ENCODE measurements at regions not wholly inside any gene's neighbourhood (a gene's known extent, or its start where the extent isn't known, plus 50 kb on each side); places are given as distances from the start of the nearest gene placed in this dataset.
"Not testable (repeated sequence)": the region's sequence is repeated elsewhere in the genome, so short reads cannot be mapped to it uniquely, and the experiment has no call there.

DNA sequence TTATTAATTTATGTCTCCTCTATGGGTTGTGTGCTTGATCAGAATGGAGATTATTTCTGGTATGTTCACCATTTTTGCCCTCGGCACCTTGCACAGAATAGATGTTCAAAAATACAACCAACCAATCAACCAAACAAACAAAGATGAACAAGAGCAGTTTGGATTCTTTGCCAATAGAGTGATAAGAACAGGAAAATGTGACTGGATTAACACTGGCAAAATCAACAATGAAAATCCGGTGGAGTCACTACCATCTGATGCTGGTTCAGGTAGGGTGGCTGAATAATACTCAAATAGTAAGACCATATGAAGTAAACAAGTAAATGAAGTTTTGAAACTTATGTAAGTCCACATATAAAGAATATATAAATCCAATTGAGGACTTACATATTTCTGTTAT lies 685.0 kb upstream of the EPHA5 start:
- no peak for DNase-seq

DNA sequence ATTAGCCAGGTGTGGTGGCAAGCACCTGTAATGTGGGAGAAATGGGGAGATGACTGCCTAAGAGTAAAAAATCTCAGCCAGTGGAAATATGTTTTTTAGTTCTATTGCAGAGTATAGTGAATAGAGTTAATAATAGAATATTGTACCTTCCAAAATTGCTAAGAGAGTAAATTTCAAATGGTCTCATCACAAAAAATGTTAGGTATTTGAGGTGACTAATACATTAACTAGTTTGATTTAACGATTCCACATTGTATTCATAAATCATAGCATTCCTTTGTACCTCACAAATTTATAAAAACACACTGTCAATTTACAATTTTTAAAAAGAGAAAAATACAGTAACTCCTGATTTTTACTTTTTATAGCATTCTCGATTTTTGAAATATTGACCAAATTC lies 681.5 kb upstream of the EPHA5 start:
- DNase-seq: no peak

DNA sequence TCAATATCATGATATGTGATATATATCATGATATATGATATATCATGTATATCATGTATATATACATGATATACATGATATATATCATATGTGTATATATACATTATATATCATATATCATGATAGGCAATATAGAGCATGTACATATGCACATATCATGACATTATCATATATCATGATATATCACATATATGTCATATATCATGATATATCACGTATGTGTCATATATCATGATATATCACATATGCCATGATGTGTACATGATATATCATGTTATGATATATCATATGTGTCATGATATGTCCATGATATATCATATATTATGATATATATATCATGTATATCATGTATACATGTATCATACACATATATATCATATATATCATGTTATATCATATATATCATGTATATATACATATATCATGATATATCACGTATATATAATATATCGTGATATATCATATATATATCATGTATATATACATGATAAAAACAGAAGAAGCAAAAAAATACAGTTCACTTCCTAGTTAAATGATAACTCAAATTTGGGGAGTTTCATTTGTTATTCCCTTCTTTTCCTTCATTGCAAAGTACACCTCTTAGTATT lies 670.1 kb upstream of the EPHA5 start:
- no peak for DNase-seq

DNA sequence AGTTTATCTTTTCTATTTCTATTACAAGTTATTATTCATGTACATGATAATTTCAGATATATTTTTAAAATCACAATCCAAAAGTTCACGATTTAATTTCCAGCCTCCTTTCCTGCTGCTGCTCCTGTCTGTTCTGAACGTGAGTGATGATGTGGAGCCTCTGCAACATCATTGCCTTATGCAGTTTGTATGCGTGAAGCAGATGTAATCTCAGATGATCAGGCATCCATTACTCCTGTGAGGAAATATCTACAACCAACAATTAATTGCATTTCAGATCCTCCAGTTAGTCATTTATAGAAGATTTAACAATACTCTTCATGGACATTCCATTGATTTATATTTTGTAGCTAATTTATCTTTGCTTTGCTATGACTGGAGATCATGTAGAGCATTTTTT lies 668.7 kb upstream of the EPHA5 start:
- DNase-seq: no peak

DNA sequence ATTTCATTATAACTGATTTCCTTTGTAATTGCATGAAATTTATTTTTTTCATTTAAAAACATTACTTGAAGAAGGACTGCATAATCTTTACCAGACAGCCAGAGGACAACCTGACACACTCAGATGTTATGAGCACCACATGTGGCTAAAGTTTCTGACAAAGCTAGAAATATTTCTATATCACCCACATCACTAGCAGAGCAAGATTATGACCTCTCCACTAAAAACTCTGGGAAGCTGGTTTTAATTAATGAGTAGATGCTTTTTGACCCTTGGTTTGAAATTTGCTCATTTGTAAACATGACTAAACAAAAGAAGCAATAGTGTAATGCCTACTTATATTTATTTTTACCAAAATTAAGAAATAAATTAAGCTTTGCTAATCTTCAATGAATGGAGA lies 661.5 kb upstream of the EPHA5 start:
- DNase-seq: no peak

DNA sequence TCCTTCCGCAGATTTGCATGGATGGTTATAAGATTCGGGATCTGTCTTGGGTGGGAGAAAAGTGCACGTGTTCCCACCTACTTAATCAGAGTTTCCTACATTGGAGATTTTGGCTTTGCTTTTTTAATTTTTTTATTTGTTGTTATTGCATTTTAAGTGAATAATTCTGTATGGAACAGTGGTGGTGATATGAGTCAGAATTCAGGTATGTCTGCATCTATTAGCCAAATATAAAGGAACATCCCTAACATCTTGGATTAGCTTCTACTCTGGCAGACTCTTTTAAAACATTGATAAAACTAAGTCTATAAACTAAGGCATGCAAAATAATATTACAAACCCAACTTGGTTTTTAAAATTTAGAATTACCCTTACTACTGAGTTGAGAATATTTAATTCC lies 659.8 kb upstream of the EPHA5 start:
- DNase-seq: no peak

DNA sequence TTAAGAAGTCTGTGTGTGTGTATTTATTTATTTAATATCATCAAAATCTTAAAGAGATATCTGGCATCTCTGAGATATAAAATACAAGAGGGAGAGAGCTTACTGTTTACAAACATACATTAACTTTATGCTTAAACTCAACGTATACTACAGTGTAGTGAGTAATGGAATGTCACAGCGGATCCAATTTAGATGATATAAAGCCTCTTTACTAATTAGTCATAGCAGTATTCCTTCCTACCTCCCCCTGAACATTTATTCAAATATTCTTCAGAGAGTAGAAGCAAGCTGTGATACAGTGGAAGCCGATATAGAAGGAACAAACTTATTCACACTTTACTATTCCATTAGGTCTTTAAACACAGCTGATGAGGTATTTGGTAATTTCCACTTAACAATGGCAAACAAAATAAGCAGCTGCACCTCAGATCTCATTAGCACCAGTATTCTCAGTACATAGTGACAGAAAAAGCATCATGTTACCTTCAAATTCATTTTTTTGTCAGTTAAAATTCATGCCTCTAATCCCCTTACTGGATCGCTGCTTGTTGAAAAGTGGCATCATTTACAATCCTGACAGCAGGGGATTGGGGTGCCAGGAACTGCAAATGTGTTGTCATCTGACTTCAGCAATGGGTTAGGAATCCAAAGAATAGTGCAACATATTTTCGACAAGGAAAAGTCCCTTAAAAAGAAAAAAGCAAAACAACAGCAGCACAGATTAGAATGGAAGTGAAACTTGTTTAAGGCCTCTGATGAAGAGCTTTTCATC lies 658.7 kb upstream of the EPHA5 start:
- no peak for DNase-seq

DNA sequence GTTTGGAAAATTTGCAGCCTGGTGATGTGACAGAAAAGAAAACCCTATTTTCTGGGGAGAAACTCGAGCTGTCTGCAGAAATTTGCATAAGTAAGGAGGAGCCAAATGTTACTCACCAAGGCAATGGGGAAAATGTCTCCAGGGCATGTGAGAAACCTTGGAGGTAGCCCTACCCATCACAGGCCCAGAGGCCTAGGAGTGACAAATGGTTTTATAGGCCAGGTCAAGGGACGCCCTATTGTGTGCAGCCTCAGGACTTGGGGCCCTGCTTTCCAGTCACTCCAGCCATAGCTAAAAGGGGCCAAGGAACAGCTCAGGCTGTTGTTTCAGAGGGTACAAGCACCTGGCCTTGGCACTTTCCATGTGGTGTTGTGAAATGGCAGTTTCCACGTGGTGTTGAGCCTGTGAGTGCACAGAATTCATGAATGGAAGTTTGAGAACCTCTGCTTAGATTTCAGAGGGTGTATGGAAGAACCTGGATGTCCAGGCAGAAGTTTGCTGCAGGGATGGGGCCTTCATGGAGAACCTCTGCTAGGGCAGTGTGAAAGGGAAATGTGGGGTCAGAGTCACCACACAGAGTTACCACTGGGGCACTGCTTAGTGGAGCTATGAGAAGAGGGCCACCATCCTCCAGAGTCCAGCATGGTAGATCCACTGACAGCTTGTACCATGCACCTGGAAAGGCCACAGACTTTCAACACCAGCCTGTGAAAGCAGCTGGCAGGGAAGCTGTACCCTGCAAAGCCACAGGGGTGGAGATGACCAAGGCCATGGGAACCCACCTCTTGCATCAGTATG lies 637.6 kb upstream of the EPHA5 start:
- DNase-seq: no peak

DNA sequence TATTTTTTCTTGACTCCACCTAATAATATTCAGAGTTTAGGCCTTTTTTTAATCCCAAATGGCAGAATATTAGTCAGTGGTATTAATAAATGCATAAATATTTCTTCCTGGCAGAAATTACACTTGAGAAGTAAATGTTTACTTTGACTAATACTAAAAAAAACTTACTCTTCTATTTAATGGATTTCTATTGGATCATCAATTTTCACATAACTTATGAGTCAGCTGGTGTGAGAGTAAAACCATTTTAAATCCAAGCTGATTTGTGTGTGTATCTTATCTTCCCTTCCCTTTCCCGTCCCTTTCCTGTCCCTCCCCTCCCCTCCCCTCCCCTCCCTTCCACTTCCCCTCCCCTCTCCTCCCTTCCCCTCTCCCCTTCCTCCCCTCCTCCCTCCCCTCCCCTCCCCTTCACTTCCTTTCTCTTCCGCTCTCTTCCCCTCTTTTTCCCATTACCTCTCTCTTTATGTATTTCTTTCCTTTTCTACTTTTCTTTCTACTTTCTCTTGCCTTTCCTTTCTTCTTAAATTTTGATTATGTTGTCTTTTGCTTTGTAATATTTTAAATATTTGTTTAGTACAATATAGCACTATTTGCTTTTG lies 630.1 kb upstream of the EPHA5 start:
- DNase-seq: no peak

DNA sequence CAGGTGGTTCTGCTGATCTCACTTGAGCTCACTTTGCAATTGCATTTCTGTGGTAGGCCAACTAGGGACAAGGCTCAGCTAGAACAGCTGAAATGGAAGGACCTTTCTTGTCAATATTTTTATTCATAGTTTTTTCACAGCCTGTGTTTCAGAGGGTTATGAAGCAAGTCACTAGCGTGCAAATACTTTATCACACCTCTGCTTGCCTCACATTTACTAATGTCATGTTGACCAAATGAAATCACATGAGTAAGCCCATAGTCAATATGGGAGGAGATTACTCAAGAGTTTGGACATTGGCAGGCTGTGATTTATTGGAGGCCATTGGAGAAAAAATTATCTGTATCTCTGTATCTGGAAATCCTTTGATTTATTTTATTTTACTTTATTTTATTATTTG lies 628.3 kb upstream of the EPHA5 start:
- no peak for DNase-seq

DNA sequence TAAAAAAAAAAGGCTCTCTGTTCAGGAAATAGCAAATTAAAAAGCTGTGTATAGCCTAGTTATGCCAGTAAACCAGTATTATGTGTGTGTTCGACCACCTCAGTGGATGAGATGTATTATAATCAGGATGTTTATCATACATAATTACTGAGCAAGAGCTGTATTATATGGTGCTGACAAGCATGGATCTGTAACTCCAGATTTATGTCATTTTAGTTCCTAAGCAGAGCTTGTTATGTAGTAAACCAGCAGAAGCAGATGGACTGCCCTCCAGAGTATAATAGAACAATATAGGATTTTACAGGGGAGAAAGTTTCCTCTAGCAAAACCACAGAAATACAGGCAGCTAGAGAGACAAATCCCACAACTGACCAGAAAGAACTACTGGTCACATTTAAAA lies 627.4 kb upstream of the EPHA5 start:
- no peak for DNase-seq

DNA sequence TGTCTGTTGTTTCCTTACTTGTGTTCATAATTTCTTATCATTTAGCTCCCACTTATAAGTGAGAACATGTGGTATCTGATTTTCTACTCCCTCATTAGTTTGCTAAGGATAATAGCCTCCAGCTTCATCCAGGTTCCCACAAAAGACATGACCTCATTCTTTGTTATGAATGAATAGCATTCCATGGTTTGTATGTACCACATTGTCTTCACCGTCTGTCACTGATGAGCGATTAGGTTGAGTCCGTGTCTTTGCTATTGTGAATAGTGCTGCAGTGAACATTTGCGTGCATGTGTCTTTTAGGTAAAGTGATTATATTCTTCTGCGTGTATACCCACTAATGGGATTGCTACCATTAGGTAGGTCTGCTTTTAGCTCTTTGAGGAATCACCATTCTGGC lies 624.3 kb upstream of the EPHA5 start:
- no peak for DNase-seq

DNA sequence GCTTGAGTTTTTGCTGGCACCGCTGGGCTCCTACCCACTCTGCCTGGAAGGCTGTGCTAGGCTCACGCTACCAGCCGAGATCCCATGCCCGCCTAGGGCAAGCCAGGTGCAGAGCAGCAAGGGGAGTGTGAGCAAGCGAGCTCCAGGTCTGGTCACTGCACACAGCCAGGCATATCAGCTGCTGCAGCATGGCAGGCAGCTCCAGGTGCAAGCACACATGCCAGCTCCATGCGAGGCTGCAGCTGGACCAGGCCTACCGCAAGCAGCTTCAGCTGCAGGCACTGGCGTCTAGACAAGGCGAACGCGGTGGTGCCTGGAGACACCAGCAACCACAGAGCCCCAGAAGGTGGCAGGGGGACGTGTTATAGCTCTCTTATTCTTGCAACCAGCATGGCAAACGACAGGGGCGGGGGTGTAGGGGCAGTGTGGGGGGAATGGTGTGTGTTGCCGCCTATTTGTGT lies 614.7 kb upstream of the EPHA5 start:
- peak; percentile 61 for DNase-seq

DNA sequence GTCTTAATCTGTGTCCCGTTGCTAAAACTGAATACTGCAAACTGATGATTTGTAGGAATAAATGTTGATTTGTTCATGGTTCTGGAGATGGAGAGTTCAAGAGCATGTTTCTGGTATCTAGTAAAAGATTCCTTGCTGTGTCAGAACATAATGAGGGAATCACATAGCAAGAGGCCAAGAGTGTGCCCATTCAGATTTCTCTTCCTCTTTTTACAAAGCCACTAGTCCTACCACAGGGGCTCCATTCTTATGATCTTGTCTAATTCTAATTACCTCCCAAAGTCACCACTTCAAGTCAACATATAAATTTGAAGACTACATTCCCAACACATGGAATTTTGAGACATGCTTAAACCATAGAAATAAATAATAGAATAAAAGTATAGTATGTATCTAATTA lies 608.8 kb upstream of the EPHA5 start:
- peak; percentile 8 for DNase-seq

DNA sequence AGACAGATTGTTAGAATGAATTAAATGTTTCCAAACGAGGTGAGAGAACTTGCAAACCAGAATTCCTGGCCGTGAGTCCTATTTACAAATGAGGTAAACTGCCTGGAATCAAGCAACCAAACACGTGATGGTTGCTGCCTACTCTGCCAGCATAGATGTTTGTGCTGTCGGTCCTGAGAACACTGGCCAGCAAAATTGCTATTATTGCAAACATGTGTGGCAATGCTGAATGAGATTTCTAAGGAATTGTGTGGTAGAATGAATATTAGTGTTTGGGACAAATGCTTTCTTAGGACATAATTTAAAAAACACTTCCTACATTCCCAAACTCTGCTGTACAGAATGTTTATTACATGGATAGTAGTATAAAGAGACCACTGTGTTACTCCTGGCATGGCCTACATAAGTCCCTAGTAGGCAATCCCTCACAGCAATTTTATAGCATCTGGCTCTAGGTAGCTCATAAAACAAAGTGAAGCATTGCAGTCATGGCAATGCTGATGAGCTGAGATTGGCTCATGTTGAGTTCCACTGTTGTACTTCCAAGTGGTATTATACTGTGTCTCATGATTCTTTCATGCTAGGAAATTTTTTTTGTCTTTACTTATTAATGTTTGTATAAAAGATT lies 605.2 kb upstream of the EPHA5 start:
- DNase-seq: no peak

DNA sequence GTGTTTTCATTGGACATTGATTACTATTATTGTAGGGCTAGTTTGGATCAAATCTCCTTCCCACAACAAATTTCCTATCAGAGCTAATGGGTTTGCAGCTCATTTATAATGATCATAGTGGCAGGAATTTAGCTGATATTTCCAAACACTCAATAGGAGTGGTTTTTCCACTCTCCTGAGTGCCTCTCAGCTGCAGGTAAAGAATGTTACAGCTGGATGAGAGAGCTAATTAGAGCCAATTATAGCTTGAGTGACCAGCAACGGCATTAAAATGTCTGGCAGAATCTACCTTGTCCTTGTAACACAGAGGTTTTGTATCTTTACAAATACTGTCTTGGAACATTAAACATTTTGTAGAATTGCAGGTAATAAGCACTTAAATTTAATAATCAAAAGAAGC lies 602.8 kb upstream of the EPHA5 start:
- DNase-seq: no peak

DNA sequence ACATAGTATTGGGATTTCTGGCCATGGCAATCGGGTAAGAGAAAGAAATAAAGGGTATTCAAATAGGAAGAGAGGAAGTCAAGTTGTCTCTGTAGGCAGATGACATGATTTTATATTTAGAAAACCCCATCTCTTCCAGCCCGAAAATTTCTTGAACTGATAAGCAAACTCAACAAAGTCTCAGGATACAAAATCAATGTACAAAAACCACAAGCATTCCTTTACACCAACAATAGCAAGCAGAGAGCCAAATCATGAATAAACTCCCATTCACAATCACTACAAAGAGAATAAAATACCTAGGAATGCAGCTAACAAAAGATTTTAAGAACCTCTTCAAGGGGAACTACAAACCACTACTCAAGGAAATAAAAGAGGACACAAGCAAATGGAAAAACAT lies 600.1 kb upstream of the EPHA5 start:
- not testable (repeated sequence) for DNase-seq

DNA sequence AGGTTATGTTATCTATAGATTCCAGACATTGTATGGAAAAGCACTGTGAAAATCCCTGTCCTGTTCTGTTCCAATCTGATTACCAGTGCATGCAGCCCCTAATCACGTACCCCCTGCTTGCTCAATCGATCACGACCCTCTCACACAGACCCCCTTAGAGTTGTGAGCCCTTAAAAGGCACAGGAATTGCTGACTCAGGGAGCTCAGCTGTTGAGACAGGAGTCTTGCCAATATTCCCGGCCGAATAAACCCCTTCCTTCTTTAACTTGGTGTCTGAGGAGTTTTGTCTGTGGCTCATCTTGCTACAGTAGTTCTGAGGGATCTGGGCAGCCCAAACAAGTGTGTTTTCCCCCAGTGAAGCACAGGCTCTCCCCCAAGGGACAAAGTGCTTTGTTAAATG lies 596.3 kb upstream of the EPHA5 start:
- DNase-seq: not testable (repeated sequence)

DNA sequence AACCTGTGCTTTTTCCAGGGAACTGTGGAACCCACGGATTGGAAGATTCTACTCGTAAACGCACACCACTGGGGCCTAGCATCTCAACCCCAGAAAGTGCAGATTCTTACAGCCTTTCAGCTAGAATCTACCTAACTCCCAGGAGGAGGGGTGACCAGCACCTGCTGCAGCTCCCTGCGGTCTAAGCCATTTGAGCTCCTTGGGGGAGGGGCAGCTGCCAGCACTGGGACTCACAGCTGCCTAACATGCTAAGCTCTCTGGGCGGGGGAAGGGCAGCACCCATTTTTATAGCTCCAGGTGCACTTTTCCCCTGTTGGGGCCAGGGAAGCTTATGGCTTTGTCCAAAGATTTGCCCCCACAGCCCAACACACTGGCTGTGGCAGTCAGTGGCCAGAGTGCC lies 595.7 kb upstream of the EPHA5 start:
- peak; percentile 84 for DNase-seq

DNA sequence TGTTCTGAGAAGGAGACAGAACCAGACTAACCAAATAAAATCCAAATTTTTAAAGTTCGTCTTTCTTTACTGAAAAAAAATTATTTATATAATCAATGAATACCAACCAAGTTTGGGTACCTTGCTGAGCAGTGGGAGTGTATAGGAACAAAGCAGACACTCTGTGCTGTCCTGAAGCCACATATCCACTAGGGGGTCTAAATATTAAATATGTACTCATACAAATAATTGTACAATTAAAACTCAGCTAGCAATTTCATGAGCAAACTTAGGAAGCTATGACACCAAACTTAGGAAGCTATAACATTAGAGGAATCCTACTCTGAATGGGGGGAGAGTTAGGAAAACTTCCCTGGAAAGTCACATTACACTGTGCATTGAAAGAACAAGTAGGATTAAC lies 582.0 kb upstream of the EPHA5 start:
- DNase-seq: no peak

DNA sequence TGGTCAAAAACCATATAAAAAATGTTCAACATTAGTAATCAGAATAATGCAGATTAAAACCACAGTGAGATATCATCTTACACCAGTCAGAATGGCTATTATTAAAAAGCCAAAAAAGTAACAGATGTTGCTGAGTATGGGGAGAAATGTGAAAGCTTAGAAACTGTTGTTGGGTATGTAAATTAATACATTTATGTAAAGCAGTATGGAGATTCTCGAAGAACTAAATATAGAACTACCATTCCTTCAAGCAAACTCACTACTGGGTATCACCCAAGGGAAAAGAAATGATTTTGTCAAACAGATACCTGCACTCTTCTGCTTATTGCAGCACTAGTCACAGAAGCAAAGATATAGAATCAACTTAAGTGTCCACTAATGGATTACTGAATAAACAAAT lies 576.4 kb upstream of the EPHA5 start:
- no peak for DNase-seq

DNA sequence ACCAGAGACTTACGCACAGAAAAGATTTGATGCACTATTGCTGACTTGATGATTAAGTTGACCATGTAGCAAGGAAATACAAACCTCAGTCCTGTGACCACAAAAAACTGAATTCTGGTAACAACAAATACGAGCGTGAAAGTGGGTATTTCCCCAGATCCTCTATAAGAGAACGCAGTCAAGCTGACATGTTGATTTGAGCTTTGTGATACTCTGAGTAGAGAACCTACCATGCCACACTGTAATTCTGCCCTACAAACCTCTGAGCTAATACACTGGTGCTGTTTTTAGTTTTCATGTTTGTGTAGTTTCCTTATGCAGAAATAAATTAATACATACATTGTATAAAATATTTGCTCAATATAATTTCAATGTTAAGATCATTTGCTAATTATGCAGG lies 565.6 kb upstream of the EPHA5 start:
- no peak for DNase-seq

DNA sequence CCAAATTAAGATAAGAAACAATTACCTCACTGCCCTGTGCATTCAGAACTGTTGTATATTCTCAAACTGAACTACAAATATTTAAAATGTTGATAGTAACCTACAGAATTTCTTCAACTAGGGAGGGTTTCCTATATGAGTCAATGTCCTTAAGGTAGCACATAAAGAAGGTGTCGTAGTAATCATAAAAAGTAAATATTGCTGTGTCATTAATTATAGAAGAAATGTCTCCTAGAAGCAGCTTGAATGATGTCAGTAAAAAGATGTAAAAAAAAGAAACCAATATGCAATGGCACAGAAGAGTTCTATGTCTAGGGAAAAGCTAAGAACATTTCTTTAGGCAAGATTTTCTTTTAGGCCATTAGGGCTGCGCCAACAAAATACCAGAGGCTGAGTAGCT lies 559.6 kb upstream of the EPHA5 start:
- DNase-seq: no peak
